GM18873 (cell line): ENCODE measurements at regions not wholly inside any gene's neighbourhood (a gene's known extent, or its start where the extent isn't known, plus 50 kb on each side); places are given as distances from the start of the nearest gene placed in this dataset.
"Not testable (repeated sequence)": the region's sequence is repeated elsewhere in the genome, so short reads cannot be mapped to it uniquely, and the experiment has no call there.

ENCODE experiments used
- ATAC-seq: cut with Tn5 transposase; IDR thresholded peaks from one replicate; pipeline ENCODE4 v1.9.1; 2021; ENCODE audit warnings: mild to moderate bottlenecking, moderate library complexity, moderate number of reproducible peaks; ENCODE audit not compliant: unreplicated experiment, low FRiP score

- no peak for ATAC-seq
Observed at GRCh38 chr6:21707524-21708319, 114.2 kb downstream of the SOX4 start.

- no peak for ATAC-seq
Observed at GRCh38 chr6:21708320-21708580, 114.7 kb downstream of the SOX4 start.

GRCh38 chr6:21710216-21710615 lies 116.7 kb downstream of the SOX4 start:
- no peak for ATAC-seq

GRCh38 chr6:21710908-21711627 lies 117.5 kb downstream of the SOX4 start:
- ATAC-seq: no peak

- ATAC-seq: no peak
Observed at GRCh38 chr6:21712213-21712612, 118.7 kb downstream of the SOX4 start.

DNA sequence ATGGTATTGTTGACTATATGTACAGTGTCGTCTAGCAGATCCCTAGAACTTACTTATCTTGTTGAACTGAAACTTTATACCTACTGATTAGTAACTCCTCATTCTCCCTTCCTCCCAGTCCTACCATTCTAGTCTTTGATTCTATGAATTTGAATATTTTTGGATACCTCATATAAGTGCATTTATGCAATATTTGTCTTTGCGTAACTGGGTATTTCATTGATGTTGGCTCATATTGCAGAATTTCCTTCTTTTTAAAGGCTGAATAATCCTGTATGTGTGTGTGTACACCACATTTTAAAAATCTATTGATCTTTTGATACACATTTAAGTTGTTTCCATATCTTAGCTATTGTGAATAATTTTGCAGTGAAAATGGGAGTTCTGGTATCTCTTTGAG lies 119.9 kb downstream of the SOX4 start:
- ATAC-seq: no peak

- ATAC-seq: no peak
Observed at GRCh38 chr6:21715180-21715579, 121.6 kb downstream of the SOX4 start.

DNA sequence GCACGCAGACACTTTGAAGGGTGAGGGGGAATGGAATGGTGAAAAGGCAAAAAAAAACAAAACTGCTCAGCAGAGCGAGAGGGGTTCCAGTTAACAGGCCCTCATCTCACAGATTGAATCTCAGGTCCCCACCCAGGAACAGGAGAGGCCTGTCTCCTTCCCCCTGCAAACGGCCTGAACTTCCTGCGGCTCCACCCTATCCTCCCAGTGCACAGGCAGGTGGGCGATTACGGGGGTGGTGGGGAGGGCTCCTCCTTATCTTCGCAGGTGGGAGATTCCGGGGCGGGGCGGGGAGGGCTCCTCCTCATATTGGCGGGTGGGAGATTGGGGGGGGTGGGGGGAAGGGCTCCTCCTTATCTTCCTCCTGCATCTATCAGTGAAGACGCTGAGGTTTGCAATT lies 129.0 kb downstream of the SOX4 start:
- no peak for ATAC-seq

DNA sequence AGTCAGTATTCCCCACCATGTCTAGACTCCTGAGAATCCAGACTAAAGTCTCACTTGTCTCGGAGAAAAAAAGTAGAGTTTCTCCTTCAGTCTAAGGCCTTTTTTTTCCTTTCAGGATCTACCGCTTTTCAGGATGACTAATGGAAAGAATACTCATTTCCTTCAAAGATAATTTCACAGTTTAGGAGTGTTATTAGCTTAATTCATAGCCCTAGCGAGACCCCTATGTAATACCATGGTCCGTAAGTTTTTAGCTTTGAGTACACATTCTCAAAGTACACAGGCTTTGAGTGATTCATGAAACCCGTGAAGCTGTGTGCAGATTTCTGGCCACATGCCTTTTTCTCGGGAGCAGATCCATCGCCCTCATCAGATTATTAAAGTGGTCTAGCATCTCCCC lies 133.1 kb downstream of the SOX4 start:
- ATAC-seq: no peak

GRCh38 chr6:21728141-21728540 lies 134.6 kb downstream of the SOX4 start:
- no peak for ATAC-seq

- no peak for ATAC-seq
Observed at GRCh38 chr6:21729431-21729830, 135.9 kb downstream of the SOX4 start.

DNA sequence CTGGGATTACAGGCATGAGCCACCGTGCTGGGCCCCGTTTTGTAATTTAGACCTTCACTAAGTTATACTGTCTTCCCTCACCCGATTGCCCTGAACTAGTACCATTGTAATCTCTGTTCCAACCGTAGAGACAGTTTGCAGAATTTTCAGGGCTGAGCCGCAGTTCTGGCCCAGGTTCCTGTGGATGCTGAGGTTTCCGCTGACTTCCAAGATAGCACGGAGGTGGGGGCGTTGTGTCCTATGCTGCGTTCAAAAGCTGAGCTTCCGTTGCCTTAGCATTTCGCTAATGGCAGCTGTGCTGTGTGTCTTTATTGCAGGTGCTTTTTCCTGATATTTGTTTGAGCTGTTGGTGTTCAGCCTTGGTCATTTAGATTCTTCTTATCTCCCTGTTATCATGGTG lies 137.0 kb downstream of the SOX4 start:
- no peak for ATAC-seq

DNA sequence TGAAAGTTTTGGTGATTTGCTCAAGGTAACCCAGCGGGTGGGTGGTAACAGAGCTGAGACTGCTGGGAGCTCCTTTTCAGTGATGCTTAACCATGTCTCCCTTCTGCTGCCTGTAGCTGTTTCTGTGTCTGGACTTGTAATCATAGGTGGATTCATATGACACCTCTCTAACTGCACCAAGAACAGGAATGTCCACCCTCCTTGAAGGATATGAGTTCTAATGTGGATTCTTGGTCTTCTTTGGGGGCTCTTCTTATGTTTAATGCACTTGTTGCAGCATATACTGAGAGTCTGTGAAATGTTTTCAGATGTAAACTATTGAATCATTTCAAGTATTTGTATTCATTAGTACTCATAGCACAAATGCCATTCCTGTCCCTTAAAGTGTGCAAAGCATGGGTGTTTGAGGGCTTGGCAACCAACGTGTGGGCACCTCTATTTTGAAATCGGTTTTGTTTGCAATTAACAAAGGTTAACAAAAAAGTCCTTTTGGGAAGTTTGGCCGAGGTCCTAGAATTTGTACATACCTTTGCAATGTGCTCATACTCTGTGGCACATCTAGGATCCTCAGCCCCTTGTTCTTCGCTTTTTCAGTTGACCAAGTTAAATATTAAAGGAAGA lies 138.0 kb downstream of the SOX4 start:
- no peak for ATAC-seq

DNA sequence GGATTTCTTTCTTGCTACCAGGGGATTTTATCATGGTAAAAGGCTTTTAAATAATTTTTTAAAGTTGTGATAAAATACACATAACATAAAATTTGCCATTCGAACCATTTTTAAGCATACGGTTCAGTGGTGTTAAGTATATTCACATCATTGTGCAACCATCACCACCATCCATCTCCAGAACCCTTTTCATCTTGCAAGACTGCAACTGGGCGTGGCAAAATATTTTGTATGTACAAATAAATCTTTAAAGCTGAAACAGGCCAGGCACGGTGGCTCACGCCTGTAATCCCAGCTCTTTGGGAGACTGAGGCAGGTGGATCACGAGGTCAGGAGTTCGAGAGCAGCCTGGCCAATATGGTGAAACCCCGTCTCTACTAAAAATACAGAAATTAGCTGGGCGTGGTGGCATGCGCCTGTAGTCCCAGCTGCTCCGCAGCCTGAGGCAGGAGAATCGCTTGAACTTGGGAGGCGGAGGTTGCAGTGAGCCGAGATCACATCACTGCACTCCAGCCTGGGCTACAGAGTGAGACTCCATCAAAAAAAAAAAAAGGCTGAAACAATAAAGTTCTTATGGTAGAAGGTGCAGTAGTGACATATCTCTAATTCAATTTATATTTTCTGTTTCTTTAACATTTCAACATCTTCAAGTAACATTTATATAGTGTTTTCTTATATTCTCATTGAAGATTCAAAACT lies 138.6 kb downstream of the SOX4 start:
- ATAC-seq: not testable (repeated sequence)

GRCh38 chr6:21732731-21733130 lies 139.2 kb downstream of the SOX4 start:
- no peak for ATAC-seq

- ATAC-seq: no peak
Observed at GRCh38 chr6:21733311-21733710, 139.8 kb downstream of the SOX4 start.

DNA sequence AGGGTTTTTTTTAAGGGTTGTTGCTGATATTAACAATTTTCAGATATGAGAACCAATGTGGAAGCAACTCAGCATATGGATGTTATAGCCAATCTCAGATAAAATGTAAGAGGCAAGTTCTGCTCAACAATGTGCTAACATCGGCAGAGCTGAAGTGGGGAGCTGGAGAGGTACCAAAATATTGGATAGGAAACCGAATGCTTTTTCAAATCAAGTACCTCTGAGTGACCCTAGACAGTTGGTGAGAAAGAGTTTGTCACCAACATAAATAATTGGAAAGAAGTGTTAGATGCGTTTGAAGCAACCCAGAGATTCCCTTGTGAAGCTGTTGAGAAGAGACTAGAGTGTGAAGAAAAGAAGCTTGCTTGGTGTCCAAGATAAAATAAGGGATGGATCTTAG lies 140.7 kb downstream of the SOX4 start:
- no peak for ATAC-seq

- no peak for ATAC-seq
Observed at GRCh38 chr6:21738180-21739094, 144.9 kb downstream of the SOX4 start.

DNA sequence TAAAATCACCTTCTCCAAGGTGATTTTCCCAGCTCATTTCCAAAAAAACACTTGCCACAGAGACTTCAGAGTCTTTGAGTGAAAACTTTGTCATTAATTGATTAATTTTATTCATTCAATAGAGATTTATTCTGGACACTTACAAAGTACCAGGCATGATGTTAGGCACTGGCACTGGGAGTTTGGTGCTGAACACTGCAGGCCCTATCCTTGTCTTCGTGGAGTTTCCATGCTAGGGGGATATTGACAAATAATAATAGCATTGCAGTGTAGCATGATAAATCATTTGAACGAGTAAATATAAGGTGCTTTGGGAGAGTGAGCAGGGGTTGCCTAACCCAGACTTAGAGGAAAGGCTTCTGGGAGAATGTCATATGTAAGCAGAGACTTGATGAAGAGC lies 145.7 kb downstream of the SOX4 start:
- ATAC-seq: no peak

DNA sequence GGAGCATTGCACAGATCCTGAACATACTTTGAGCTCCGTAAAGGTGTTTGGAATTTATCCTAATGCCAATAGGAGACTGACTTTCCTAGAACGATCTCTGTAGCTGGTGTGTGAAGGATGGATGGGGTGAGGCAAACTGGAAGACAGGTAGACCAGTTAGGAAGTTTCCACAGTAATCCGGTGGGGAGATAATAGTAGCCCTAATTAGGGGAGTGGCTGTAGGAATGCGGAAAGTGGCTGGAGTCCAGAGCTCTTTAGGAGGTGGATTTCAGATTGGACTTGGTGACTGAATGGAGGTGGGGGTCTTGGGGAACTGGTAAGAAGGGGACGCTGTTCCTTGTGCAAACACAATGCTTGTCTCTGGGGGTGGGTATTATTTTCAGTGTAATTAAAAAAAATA lies 146.3 kb downstream of the SOX4 start:
- no peak for ATAC-seq
